Astrocyte of the cerebellum (primary cell): ENCODE measurements at regions not wholly inside any gene's neighbourhood (a gene's known extent, or its start where the extent isn't known, plus 50 kb on each side); places are given as distances from the start of the nearest gene placed in this dataset.

ENCODE experiments used
- DNase-seq: peaks from one replicate; pipeline ENCODE4 v3.0.0-alpha.2; 2011; ENCODE audit warnings: low read depth
- H3K4me3 ChIP-seq: 2 replicates; pipeline ENCODE4 v1.5.1; 2011; ENCODE audit warnings: mild to moderate bottlenecking, low read depth, low read length, moderate library complexity
- CTCF ChIP-seq: IDR thresholded peaks from 2 replicates; pipeline ENCODE4 v1.5.1; 2012; ENCODE audit warnings: low read length, low read depth, moderate library complexity, mild to moderate bottlenecking; ENCODE audit errors: missing control alignments
- in situ Hi-C: cut with HindIII; loops from 2 replicates; pipeline ENCODE4 v1.10.0; 2017; ENCODE audit warnings: low sequenced_read_pairs

- H3K4me3 ChIP-seq = no peak overlapping the region
- in situ Hi-C loops = no loop called here
Observed at GRCh38 chr4:79266136-79266535, 59.7 kb downstream of the NAA11 start.

GRCh38 chr4:79259242-79259641 lies 66.6 kb downstream of the NAA11 start:
- in situ Hi-C loops = no loop called here
- TF ChIP-seq CTCF = no peak
- H3K4me3 ChIP-seq = no peak overlapping the region
- no peak for DNase-seq

More at GRCh38 chr4:79266136-79266535, 59.7 kb downstream of the NAA11 start:
- TF ChIP-seq CTCF = no peak
- DNase-seq = no peak

- H3K4me3 ChIP-seq = no peak overlapping the region
- in situ Hi-C loops = no loop called here
- no peak for DNase-seq
- no peak for TF ChIP-seq CTCF
Observed at GRCh38 chr4:79258614-79259176, 67.2 kb downstream of the NAA11 start.

GRCh38 chr4:79257953-79258613 lies 67.8 kb downstream of the NAA11 start:
- H3K4me3 ChIP-seq = no peak overlapping the region
- in situ Hi-C loops = no loop called here
- no peak for DNase-seq
- TF ChIP-seq CTCF = no peak

- TF ChIP-seq CTCF = no peak
- in situ Hi-C loops = no loop called here
- no peak overlapping the region for H3K4me3 ChIP-seq
- DNase-seq = no peak
Observed at GRCh38 chr4:79255793-79256192, 70.1 kb downstream of the NAA11 start.

- no peak for DNase-seq
- in situ Hi-C loops = no loop called here
- TF ChIP-seq CTCF = no peak
- H3K4me3 ChIP-seq = no peak overlapping the region
Observed at GRCh38 chr4:79253924-79254323, 71.9 kb downstream of the NAA11 start.
